ENCODE measurements at regions not wholly inside any gene's neighbourhood (a gene's known extent, or its start where the extent isn't known, plus 50 kb on each side); places are given as distances from the start of the nearest gene placed in this dataset.

DNA sequence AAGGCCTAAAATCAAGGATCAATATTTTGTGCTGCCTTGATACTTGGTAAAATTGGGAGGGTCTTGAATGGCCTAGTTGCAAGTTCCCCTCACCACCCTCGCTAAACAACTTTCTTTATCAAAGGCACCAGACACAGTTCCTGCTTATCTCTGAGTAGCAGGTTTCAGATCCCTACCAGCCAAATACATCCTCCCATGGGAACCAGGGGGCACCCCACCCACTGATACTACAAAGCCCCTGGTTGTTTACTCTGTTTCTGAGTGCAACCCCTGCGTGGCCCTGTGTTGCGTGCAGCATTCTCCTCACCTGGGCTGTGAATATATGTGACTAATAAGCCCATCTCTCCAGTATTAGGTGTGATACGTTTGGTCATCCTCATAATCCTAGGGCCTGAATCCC lies 314.9 kb downstream of the DRD1 start:
- TF ChIP-seq, protein P1, sequence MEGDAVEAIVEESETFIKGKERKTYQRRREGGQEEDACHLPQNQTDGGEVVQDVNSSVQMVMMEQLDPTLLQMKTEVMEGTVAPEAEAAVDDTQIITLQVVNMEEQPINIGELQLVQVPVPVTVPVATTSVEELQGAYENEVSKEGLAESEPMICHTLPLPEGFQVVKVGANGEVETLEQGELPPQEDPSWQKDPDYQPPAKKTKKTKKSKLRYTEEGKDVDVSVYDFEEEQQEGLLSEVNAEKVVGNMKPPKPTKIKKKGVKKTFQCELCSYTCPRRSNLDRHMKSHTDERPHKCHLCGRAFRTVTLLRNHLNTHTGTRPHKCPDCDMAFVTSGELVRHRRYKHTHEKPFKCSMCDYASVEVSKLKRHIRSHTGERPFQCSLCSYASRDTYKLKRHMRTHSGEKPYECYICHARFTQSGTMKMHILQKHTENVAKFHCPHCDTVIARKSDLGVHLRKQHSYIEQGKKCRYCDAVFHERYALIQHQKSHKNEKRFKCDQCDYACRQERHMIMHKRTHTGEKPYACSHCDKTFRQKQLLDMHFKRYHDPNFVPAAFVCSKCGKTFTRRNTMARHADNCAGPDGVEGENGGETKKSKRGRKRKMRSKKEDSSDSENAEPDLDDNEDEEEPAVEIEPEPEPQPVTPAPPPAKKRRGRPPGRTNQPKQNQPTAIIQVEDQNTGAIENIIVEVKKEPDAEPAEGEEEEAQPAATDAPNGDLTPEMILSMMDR (IDR thresholded peaks at IDR 0.05; ENCODE audit: extremely low read depth, insufficient read depth, missing control alignments) = no peak
- in situ Hi-C loops (cut with MboI; ENCODE audit: low pct_unique_long_range_greater_than_20kb, low sequenced_read_pairs, unreplicated experiment) = no loop called here
- no peak for DNase-seq (ENCODE audit: low spot score)

DNA sequence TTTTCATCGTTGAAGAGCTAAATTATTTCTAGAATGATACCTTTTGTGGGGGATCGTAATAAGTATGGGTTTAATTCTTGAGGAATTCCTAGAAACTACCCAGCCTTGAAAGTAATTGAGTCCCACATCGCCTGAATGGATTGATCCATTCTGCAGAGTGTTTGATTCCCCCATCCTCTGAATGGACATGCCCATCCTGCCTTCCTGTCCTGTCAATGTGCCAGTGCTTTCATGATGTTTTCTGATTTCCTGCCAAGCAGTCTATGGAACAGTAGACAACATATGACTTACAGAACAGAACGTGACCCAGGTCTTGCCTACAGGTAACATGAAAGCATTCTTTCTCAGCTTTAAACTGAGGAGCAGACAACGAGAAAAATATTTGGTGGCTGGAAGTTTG lies 319.2 kb downstream of the DRD1 start:
- TF ChIP-seq, protein P1 (IDR thresholded peaks at IDR 0.05; ENCODE audit: extremely low read depth, insufficient read depth, missing control alignments) = no peak
- DNase-seq (ENCODE audit: low spot score) = no peak
- in situ Hi-C loops (cut with MboI; ENCODE audit: low pct_unique_long_range_greater_than_20kb, low sequenced_read_pairs, unreplicated experiment) = no loop called here

DNA sequence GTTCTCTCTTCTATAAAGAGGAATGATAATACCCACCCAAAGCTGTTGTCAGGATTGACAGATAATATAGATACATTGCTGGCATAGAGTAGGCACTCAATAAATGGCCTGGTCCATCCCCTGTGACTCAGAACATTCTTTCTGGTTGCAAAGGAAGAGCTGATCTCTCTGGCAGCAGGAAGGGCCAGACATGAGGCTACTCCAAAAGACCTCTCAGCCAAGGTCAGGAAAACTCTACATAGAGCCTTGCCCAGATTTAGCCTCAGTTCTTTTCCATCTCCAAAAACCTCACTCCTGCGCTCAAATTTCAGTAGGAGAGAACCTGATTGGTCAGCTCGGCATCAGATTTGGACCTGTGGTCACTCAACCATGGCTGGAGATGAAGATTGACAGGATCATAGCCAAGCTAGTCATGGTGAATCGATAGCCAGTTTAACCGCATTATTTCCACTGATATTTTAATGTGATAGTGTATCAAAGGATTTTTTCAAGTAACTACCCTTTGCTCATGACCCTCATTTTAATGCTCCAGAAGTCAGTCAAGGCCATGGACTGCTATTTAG lies 319.6 kb downstream of the DRD1 start:
- in situ Hi-C loops (cut with MboI; ENCODE audit: low pct_unique_long_range_greater_than_20kb, low sequenced_read_pairs, unreplicated experiment) = no loop called here
- DNase-seq (ENCODE audit: low spot score) = no peak

DNA sequence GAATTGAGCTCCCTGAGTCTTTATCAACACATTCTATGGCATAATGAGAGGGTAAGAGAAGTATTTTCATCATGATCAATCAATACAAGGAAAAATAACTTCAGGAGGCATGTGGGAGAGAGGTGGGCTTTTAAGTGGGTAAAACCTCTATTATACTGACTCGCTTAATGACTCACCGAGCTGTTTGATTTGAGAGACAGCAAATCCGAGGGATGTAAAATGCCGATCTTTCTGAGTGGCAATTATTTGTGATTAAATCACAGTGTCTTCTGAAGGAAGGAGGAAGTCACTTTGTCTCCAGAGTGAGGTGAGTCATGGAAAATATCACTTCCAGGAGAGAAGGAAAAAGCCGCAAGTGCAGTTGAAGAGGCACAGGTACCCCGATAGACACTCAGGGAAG lies 320.4 kb downstream of the DRD1 start:
- no peak for DNase-seq (ENCODE audit: low spot score)
- in situ Hi-C loops (cut with MboI; ENCODE audit: low pct_unique_long_range_greater_than_20kb, low sequenced_read_pairs, unreplicated experiment) = no loop called here
- TF ChIP-seq, protein P1 (IDR thresholded peaks at IDR 0.05; ENCODE audit: extremely low read depth, insufficient read depth, missing control alignments) = no peak

More for the DNA sequence above, 319.6 kb downstream of the DRD1 start:
- TF ChIP-seq, protein P1 (IDR thresholded peaks at IDR 0.05; ENCODE audit: extremely low read depth, insufficient read depth, missing control alignments) = no peak

DNA sequence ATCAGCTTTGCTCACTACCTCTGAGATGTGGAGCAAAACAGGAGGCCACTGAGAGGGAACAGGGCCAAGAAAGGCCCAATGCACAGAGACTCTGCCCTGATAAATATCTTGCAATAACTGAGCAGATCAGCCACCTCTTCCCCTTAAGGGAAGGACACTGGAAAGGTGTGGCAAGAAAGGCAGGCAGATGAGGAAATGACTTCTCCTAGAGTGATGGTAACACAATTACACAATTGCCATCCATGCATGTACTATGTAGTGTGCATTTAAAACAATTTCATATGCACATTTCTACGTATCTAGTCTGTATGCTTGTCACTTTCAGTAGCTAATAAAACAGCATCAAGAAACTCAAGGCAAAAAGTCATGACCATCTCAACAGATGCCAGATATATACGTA lies 322.5 kb downstream of the DRD1 start:
- no peak for DNase-seq (ENCODE audit: low spot score)
- in situ Hi-C loops (cut with MboI; ENCODE audit: low pct_unique_long_range_greater_than_20kb, low sequenced_read_pairs, unreplicated experiment) = no loop called here
- TF ChIP-seq, protein P1 (IDR thresholded peaks at IDR 0.05; ENCODE audit: extremely low read depth, insufficient read depth, missing control alignments) = no peak

DNA sequence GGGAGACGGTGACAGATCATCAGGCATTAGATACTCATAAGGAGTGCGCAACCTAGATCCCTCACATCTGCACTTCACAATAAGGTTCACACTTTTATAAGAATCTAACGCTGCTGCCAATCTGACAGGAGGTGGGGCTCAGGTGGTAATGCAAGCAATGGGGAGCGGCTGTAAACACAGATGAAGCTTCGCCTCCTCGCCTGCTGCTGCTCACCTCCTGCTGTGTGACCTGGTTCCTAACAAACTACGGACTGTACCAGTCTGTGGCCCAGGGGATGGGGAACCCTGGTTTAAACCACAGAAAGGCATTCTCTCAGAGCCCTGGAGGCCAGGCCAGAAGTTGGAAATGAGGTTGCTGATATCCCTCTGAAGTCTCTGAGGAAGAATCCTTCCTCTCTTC lies 323.6 kb downstream of the DRD1 start:
- TF ChIP-seq, protein P1 (IDR thresholded peaks at IDR 0.05; ENCODE audit: extremely low read depth, insufficient read depth, missing control alignments) = no peak
- no peak for DNase-seq (ENCODE audit: low spot score)
- in situ Hi-C loops (cut with MboI; ENCODE audit: low pct_unique_long_range_greater_than_20kb, low sequenced_read_pairs, unreplicated experiment) = no loop called here
